PC-3 (cell line): ENCODE measurements at regions not wholly inside any gene's neighbourhood (a gene's known extent, or its start where the extent isn't known, plus 50 kb on each side); places are given as distances from the start of the nearest gene placed in this dataset.

Source experiments
- EZH2phosphoT487 ChIP-seq: fragments of 300-600 bp; sonication (generic); IDR thresholded peaks from 2 replicates; pipeline ENCODE4 v1.6.1; 2018; ENCODE audit warnings: mild to moderate bottlenecking, antibody characterized with exemption, low read length, borderline replicate concordance
- TF ChIP-seq, protein P1 (sequence below): fragments of 300-600 bp; sonication (generic); conservative IDR thresholded peaks from 2 replicates; pipeline ENCODE4 v1.5.1; 2017; ENCODE audit warnings: antibody characterized with exemption, low read depth, mild to moderate bottlenecking, low read length

DNA sequence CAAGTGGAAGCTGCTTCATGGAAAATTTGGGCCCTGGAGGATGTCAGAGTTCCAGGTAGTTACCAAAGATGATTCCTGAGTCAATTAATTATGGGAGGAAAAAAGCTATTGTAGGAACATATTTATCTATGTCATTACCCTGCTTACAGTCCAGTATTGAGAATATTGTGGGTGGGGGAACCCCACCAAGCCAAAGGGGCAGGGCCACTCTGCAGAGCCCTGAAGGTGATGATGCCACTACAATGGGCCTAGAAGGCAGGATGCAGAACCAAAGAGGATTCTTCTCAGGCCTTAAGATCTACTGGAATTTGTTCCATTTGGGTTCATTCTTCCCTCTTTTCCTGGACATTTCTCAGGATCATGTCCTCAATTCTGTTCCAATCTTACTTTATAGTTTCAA lies 375.2 kb upstream of the MARCKS start:
- TF ChIP-seq, protein P1, sequence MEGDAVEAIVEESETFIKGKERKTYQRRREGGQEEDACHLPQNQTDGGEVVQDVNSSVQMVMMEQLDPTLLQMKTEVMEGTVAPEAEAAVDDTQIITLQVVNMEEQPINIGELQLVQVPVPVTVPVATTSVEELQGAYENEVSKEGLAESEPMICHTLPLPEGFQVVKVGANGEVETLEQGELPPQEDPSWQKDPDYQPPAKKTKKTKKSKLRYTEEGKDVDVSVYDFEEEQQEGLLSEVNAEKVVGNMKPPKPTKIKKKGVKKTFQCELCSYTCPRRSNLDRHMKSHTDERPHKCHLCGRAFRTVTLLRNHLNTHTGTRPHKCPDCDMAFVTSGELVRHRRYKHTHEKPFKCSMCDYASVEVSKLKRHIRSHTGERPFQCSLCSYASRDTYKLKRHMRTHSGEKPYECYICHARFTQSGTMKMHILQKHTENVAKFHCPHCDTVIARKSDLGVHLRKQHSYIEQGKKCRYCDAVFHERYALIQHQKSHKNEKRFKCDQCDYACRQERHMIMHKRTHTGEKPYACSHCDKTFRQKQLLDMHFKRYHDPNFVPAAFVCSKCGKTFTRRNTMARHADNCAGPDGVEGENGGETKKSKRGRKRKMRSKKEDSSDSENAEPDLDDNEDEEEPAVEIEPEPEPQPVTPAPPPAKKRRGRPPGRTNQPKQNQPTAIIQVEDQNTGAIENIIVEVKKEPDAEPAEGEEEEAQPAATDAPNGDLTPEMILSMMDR: no peak
- no peak for TF ChIP-seq EZH2phosphoT487
